Fibroblast of peridontal ligament (primary cell): ENCODE measurements at regions not wholly inside any gene's neighbourhood (a gene's known extent, or its start where the extent isn't known, plus 50 kb on each side); places are given as distances from the start of the nearest gene placed in this dataset.

ENCODE experiments used
- DNase-seq: peaks from one replicate; pipeline ENCODE4 v3.0.0-alpha.2; 2010; ENCODE audit errors: extremely low read depth

GRCh38 chr3:25096536-25096935, 331.5 kb upstream of the RARB start:
- DNase-seq, result no peak

- peak; percentile 5 for DNase-seq
These were observed 331.0 kb upstream of the RARB start for GRCh38 chr3:25097023-25097422.

- DNase-seq, result no peak
These were observed 328.4 kb upstream of the RARB start for GRCh38 chr3:25099666-25100065.

GRCh38 chr3:25103391-25103790, 324.7 kb upstream of the RARB start:
- no peak for DNase-seq

- DNase-seq, result no peak
These were observed 320.0 kb upstream of the RARB start for GRCh38 chr3:25107918-25108617.

GRCh38 chr3:25110642-25111041, 317.4 kb upstream of the RARB start:
- no peak for DNase-seq

GRCh38 chr3:25113891-25114290, 314.2 kb upstream of the RARB start:
- no peak for DNase-seq

- no peak for DNase-seq
These were observed 313.5 kb upstream of the RARB start for GRCh38 chr3:25114532-25114931.

GRCh38 chr3:25117005-25117593, 311.0 kb upstream of the RARB start:
- no peak for DNase-seq

GRCh38 chr3:25119682-25120081, 308.4 kb upstream of the RARB start:
- DNase-seq, result no peak

- DNase-seq, result no peak
These were observed 307.4 kb upstream of the RARB start for GRCh38 chr3:25120665-25121064.

GRCh38 chr3:25125201-25125600, 302.9 kb upstream of the RARB start:
- DNase-seq, result no peak

GRCh38 chr3:25128735-25129134, 299.3 kb upstream of the RARB start:
- no peak for DNase-seq

GRCh38 chr3:25130724-25131520, 297.1 kb upstream of the RARB start:
- DNase-seq, result no peak

GRCh38 chr3:25133588-25133987, 294.5 kb upstream of the RARB start:
- DNase-seq, result no peak

GRCh38 chr3:25137606-25138005, 290.5 kb upstream of the RARB start:
- DNase-seq, result no peak

GRCh38 chr3:25139267-25139666, 288.8 kb upstream of the RARB start:
- no peak for DNase-seq

- DNase-seq, result no peak
These were observed 285.3 kb upstream of the RARB start for GRCh38 chr3:25142609-25143355.

- no peak for DNase-seq
These were observed 284.6 kb upstream of the RARB start for GRCh38 chr3:25143356-25144025.

- DNase-seq, result no peak
These were observed 283.6 kb upstream of the RARB start for GRCh38 chr3:25144430-25144829.

- no peak for DNase-seq
These were observed 282.9 kb upstream of the RARB start for GRCh38 chr3:25145176-25145575.

GRCh38 chr3:25150199-25150598, 277.9 kb upstream of the RARB start:
- no peak for DNase-seq
